ENCODE measurements at regions not wholly inside any gene's neighbourhood (a gene's known extent, or its start where the extent isn't known, plus 50 kb on each side); places are given as distances from the start of the nearest gene placed in this dataset.

GRCh38 chr5:67413721-67414120, 217.1 kb upstream of the CD180 start:
- ChIA-PET CTCF (no interaction called here), POLR2A (no interaction called here)
- no peaks in the 10 kb centered on the region for H3K9me3 Mint-ChIP-seq
- H3K36me3 Mint-ChIP-seq = 0 out of 2 replicates have a peak, but pooled peaks cover 2% of the 10 kb centered on the region
- H3K27me3 Mint-ChIP-seq (ENCODE audit: low read depth) = peaks cover 21% of the 10 kb centered on the region
- DNase-seq (ENCODE audit: low spot score) (no peak), ATAC-seq (no peak)
- H3K4me1 Mint-ChIP-seq = peaks cover 47% of the 10 kb centered on the region
- no peak overlapping the region for H3K27ac Mint-ChIP-seq
- H3K4me3 Mint-ChIP-seq = no peak overlapping the region
- TF ChIP-seq ATF1 (CRISPR knock-in tag; IDR thresholded peaks at IDR 0.05) (no peak), FOXJ3 (CRISPR knock-in tag; IDR thresholded peaks at IDR 0.05; ENCODE audit: borderline replicate concordance) (no peak), NFATC4 (CRISPR knock-in tag; IDR thresholded peaks at IDR 0.05) (no peak), NR3C1 (CRISPR knock-in tag; conservative IDR thresholded peaks at IDR 0.05; ENCODE audit: low read depth) (no peak), ZNF281 (CRISPR knock-in tag; IDR thresholded peaks at IDR 0.05) (no peak), CREM (CRISPR knock-in tag; IDR thresholded peaks at IDR 0.05) (no peak), IRF1 (CRISPR knock-in tag; IDR thresholded peaks at IDR 0.05) (no peak), HMGA2 (CRISPR knock-in tag; IDR thresholded peaks at IDR 0.05) (no peak), USF2 (CRISPR knock-in tag; IDR thresholded peaks at IDR 0.05) (no peak), AR (CRISPR knock-in tag; IDR thresholded peaks at IDR 0.05) (no peak), E2F5 (CRISPR knock-in tag; IDR thresholded peaks at IDR 0.05) (no peak), USF1 (CRISPR knock-in tag; IDR thresholded peaks at IDR 0.05) (no peak), ZNF512 (CRISPR knock-in tag; IDR thresholded peaks at IDR 0.05; ENCODE audit: borderline replicate concordance) (no peak)

- POLR2A ChIA-PET = no interaction called here
- peaks cover 14% of the 10 kb centered on the region for H3K4me1 Mint-ChIP-seq
- DNase-seq (ENCODE audit: low spot score) (no peak), ATAC-seq (no peak)
- H3K27ac Mint-ChIP-seq = no peak overlapping the region
- no peaks in the 10 kb centered on the region for H3K27me3 Mint-ChIP-seq (ENCODE audit: low read depth)
- no peaks in the 10 kb centered on the region for H3K36me3 Mint-ChIP-seq
- no peaks in the 10 kb centered on the region for H3K9me3 Mint-ChIP-seq
- H3K4me3 Mint-ChIP-seq = no peak overlapping the region
- CTCF ChIA-PET = no interaction called here
- TF ChIP-seq ZMAT4 (CRISPR knock-in tag; IDR thresholded peaks at IDR 0.05) (no peak), NR1H2 (CRISPR knock-in tag; IDR thresholded peaks at IDR 0.05) (no peak), RELA (CRISPR knock-in tag; IDR thresholded peaks at IDR 0.05; ENCODE audit: borderline replicate concordance) (no peak), ZNF219 (CRISPR knock-in tag; IDR thresholded peaks at IDR 0.05; ENCODE audit: borderline replicate concordance) (no peak), HMGA2 (CRISPR knock-in tag; IDR thresholded peaks at IDR 0.05) (no peak), FOXP4 (CRISPR knock-in tag; IDR thresholded peaks at IDR 0.05) (no peak), KAT7 (CRISPR knock-in tag; IDR thresholded peaks at IDR 0.05; ENCODE audit: borderline replicate concordance) (no peak)
These were observed 212.7 kb upstream of the CD180 start for GRCh38 chr5:67409126-67409777.

All from WTC11 (cell line).